HG02885 (cell line): ENCODE measurements at regions not wholly inside any gene's neighbourhood (a gene's known extent, or its start where the extent isn't known, plus 50 kb on each side); places are given as distances from the start of the nearest gene placed in this dataset.
"Not testable (repeated sequence)": the region's sequence is repeated elsewhere in the genome, so short reads cannot be mapped to it uniquely, and the experiment has no call there.

Experiments used
- ATAC-seq: cut with Tn5 transposase; IDR thresholded peaks from one replicate; pipeline ENCODE4 v1.9.1; 2021; ENCODE audit warnings: mild to moderate bottlenecking; ENCODE audit not compliant: unreplicated experiment, poor library complexity

GRCh38 chr15:69700380-69700779, 247.8 kb downstream of the RPLP1 start:
- no peak for ATAC-seq

- no peak for ATAC-seq
These were observed 248.6 kb downstream of the RPLP1 start for GRCh38 chr15:69701198-69701597.

GRCh38 chr15:69703532-69704187, 251.0 kb downstream of the RPLP1 start:
- no peak for ATAC-seq

GRCh38 chr15:69704229-69704628, 251.6 kb downstream of the RPLP1 start:
- no peak for ATAC-seq

- ATAC-seq, result no peak
These were observed 252.1 kb downstream of the RPLP1 start for GRCh38 chr15:69704700-69705099.

GRCh38 chr15:69706353-69707097, 253.9 kb downstream of the RPLP1 start:
- ATAC-seq, result no peak

- not testable (repeated sequence) for ATAC-seq
These were observed 254.6 kb downstream of the RPLP1 start for GRCh38 chr15:69707241-69707640.

GRCh38 chr15:69708436-69709122, 256.0 kb downstream of the RPLP1 start:
- not testable (repeated sequence) for ATAC-seq

GRCh38 chr15:69712991-69713390, 260.4 kb downstream of the RPLP1 start:
- ATAC-seq, result no peak

GRCh38 chr15:69713726-69714559, 261.3 kb downstream of the RPLP1 start:
- ATAC-seq, result peak; percentile 89

- ATAC-seq, result no peak
These were observed 262.6 kb downstream of the RPLP1 start for GRCh38 chr15:69715210-69715609.

GRCh38 chr15:69718436-69718835, 265.8 kb downstream of the RPLP1 start:
- no peak for ATAC-seq

- ATAC-seq, result no peak
These were observed 266.3 kb downstream of the RPLP1 start for GRCh38 chr15:69718916-69719315.

GRCh38 chr15:69719527-69720240, 267.1 kb downstream of the RPLP1 start:
- ATAC-seq, result peak; percentile 57

GRCh38 chr15:69720536-69720935, 267.9 kb downstream of the RPLP1 start:
- no peak for ATAC-seq

- ATAC-seq, result no peak
These were observed 270.3 kb downstream of the RPLP1 start for GRCh38 chr15:69722924-69723323.

- ATAC-seq, result no peak
These were observed 270.9 kb downstream of the RPLP1 start for GRCh38 chr15:69723404-69724096.

GRCh38 chr15:69724333-69724732, 271.7 kb downstream of the RPLP1 start:
- ATAC-seq, result no peak

GRCh38 chr15:69725275-69725674, 272.7 kb downstream of the RPLP1 start:
- ATAC-seq, result no peak
